KBM-7 (cell line): ENCODE measurements at regions not wholly inside any gene's neighbourhood (a gene's known extent, or its start where the extent isn't known, plus 50 kb on each side); places are given as distances from the start of the nearest gene placed in this dataset.
"Not testable (repeated sequence)": the region's sequence is repeated elsewhere in the genome, so short reads cannot be mapped to it uniquely, and the experiment has no call there.

Source experiments
- DNase-seq: peaks from one replicate; pipeline ENCODE4 v3.0.0-alpha.2; 2015
- in situ Hi-C: fragments of 300-500 bp; cut with MboI; formaldehyde crosslinking; loops from 2 replicates; pipeline ENCODE4 v1.14.3; 2020; ENCODE audit warnings: low sequenced_read_pairs, low pct_unique_long_range_greater_than_20kb, mixed read lengths

- peak; percentile 18 for DNase-seq
- in situ Hi-C loops: not testable (repeated sequence)
Observed at GRCh38 chr2:87629491-87630458, 118.1 kb upstream of the PLGLB2 start.

- DNase-seq, in situ Hi-C loops: not testable (repeated sequence)
Observed at GRCh38 chr2:87630892-87631291, 117.0 kb upstream of the PLGLB2 start.

GRCh38 chr2:87631402-87631801 is 116.5 kb upstream of the PLGLB2 start:
- DNase-seq: not testable (repeated sequence)

GRCh38 chr2:87633287-87633963 is 114.5 kb upstream of the PLGLB2 start:
- DNase-seq, in situ Hi-C loops: not testable (repeated sequence)

More at GRCh38 chr2:87631402-87631801, 116.5 kb upstream of the PLGLB2 start:
- in situ Hi-C loops: not testable (repeated sequence)

- in situ Hi-C loops, DNase-seq: not testable (repeated sequence)
Observed at GRCh38 chr2:87634106-87634505, 113.8 kb upstream of the PLGLB2 start.

GRCh38 chr2:87634971-87635650 is 112.8 kb upstream of the PLGLB2 start:
- in situ Hi-C loops, DNase-seq: not testable (repeated sequence)

- DNase-seq, in situ Hi-C loops: not testable (repeated sequence)
Observed at GRCh38 chr2:87636246-87636645, 111.6 kb upstream of the PLGLB2 start.

- in situ Hi-C loops, DNase-seq: not testable (repeated sequence)
Observed at GRCh38 chr2:87636735-87637134, 111.2 kb upstream of the PLGLB2 start.

GRCh38 chr2:87637249-87637990 is 110.5 kb upstream of the PLGLB2 start:
- in situ Hi-C loops: not testable (repeated sequence)

GRCh38 chr2:87638114-87638807 is 109.6 kb upstream of the PLGLB2 start:
- in situ Hi-C loops: not testable (repeated sequence)

More at GRCh38 chr2:87637249-87637990, 110.5 kb upstream of the PLGLB2 start:
- DNase-seq: not testable (repeated sequence)

GRCh38 chr2:87638872-87639271 is 109.0 kb upstream of the PLGLB2 start:
- in situ Hi-C loops: not testable (repeated sequence)

More at GRCh38 chr2:87638114-87638807, 109.6 kb upstream of the PLGLB2 start:
- DNase-seq: not testable (repeated sequence)

GRCh38 chr2:87639801-87640440 is 108.0 kb upstream of the PLGLB2 start:
- in situ Hi-C loops, DNase-seq: not testable (repeated sequence)

More at GRCh38 chr2:87638872-87639271, 109.0 kb upstream of the PLGLB2 start:
- DNase-seq: not testable (repeated sequence)

- DNase-seq, in situ Hi-C loops: not testable (repeated sequence)
Observed at GRCh38 chr2:87640961-87641563, 106.8 kb upstream of the PLGLB2 start.

GRCh38 chr2:87643165-87643564 is 104.7 kb upstream of the PLGLB2 start:
- DNase-seq, in situ Hi-C loops: not testable (repeated sequence)

GRCh38 chr2:87647737-87648498 is 100.0 kb upstream of the PLGLB2 start:
- DNase-seq, in situ Hi-C loops: not testable (repeated sequence)

- in situ Hi-C loops, DNase-seq: not testable (repeated sequence)
Observed at GRCh38 chr2:87648815-87649214, 99.1 kb upstream of the PLGLB2 start.
